Panc1 (cell line): ENCODE measurements at regions not wholly inside any gene's neighbourhood (a gene's known extent, or its start where the extent isn't known, plus 50 kb on each side); places are given as distances from the start of the nearest gene placed in this dataset.

Source experiments
- SIN3A ChIP-seq: IDR thresholded peaks from 2 replicates; pipeline ENCODE4 v1.6.1; 2012; ENCODE audit warnings: low read depth, mild to moderate bottlenecking, low read length, moderate library complexity, borderline replicate concordance; ENCODE audit not compliant: insufficient read depth
- TF ChIP-seq, protein P1 (sequence below): fragments of 450-650 bp; IDR thresholded peaks from 2 replicates; pipeline ENCODE4 v1.5.1; 2017; ENCODE audit warnings: mild to moderate bottlenecking

DNA sequence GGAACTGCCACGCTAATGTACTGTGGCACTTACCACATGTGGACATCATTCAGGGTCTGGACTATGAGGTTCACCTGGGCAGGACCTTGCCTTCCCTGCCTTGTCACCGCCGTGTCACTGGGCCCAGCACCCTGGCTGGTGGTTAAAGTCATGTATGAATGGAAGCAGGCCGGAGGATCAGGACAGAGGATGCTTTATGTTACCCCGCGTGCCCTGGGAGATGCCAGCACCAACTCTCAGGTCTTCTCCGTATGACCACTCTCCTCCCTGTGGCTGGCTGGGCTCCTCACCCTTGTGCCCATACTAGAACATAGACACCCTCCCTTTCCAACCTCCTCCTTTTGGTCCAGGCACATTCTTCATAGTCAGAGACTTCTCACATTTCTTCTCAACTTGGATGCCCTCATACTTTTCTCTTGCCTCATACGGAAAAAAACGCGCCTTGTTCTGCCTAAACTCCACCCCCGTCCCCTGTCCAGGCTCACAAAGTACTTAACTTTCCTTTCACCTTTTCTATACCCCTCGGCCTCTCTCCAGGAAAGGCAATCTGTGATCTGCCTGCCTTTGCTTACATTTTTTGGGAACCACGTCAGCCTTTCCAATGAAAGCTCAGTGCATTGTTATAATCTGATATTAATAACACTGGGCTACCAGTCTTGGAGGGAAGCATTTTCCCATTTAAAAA is 240.0 kb downstream of the TEX36 start:
- TF ChIP-seq, protein P1, sequence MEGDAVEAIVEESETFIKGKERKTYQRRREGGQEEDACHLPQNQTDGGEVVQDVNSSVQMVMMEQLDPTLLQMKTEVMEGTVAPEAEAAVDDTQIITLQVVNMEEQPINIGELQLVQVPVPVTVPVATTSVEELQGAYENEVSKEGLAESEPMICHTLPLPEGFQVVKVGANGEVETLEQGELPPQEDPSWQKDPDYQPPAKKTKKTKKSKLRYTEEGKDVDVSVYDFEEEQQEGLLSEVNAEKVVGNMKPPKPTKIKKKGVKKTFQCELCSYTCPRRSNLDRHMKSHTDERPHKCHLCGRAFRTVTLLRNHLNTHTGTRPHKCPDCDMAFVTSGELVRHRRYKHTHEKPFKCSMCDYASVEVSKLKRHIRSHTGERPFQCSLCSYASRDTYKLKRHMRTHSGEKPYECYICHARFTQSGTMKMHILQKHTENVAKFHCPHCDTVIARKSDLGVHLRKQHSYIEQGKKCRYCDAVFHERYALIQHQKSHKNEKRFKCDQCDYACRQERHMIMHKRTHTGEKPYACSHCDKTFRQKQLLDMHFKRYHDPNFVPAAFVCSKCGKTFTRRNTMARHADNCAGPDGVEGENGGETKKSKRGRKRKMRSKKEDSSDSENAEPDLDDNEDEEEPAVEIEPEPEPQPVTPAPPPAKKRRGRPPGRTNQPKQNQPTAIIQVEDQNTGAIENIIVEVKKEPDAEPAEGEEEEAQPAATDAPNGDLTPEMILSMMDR = no peak
- TF ChIP-seq SIN3A = no peak
